HG02623 (cell line): ENCODE measurements at regions not wholly inside any gene's neighbourhood (a gene's known extent, or its start where the extent isn't known, plus 50 kb on each side); places are given as distances from the start of the nearest gene placed in this dataset.

ENCODE experiments used
- ATAC-seq: cut with Tn5 transposase; IDR thresholded peaks from one replicate; pipeline ENCODE4 v1.9.1; 2021; ENCODE audit warnings: moderate library complexity; ENCODE audit not compliant: unreplicated experiment

DNA sequence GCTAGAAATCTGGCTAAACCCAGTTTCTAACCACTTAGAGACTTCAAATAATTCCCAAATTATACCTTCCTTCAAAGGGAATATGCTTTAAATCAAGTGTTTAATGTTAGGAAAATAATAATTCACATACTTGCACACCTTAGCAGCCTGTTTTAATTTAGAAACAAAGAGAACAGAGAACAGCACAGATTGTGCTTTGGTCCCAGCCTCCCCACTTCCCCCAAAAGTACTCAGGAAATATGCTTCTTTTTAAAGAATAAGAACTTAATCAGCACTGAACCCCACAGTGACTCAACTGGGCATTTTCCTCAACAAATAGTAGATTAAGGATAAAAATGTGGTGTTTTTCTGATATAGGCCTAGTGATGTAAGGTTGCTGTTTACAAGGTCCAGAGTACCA, 295.8 kb downstream of the GBA3 start:
- no peak for ATAC-seq

DNA sequence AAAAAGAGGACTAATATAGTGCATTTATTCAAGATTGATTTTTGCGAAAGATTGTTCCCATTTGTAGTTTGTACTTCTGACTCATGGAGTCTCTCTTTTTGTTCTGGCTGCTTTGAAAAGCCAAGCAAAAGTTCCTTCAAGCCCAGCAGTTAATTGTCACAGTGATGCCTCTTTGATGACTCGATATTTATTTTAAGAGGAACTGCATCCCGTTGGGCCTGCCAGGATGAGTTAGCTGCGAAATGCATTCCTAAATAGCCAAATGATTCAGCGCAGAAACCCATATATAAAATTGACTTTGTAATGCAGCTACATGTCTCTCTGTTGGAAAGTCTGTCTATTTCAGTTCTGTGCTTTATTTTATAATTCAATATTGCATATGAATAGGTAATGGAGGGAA, 295.1 kb downstream of the GBA3 start:
- no peak for ATAC-seq

DNA sequence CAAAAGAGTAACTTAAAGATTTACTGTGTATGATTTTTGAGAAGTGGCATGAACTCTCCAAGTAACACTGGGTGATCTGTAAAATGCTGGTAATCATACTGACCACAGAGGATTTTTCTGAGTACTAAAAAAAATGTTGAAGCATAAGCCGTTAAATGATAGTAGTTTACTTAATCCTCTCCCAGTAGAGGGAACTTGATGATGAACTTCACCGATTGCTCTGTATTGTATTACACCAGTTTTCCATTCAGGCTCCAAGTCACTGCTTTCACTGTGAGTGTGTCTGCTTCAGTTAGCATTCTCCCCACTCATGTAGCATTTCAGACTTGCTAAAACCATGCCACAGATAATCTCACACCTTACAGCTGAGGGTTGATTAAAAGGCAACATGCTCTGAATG, 294.1 kb downstream of the GBA3 start:
- ATAC-seq = no peak

DNA sequence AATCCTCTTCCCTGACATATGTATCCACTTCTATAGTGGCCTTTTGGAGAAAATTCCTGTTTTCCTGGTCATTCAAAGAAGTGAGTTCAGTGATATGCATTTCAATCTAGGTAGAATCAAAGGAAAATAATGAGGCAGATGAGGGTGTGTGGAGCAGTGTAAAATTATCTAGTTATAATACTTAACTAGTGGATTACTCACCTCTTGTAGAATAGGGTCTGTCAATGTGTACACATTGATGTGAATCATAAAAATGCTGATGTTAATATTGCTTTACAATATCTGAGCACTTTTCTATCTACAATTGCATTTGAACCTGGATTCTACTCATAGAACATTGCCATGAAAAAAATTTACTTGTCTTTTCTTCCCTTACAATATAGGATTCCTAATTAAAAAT, 293.5 kb downstream of the GBA3 start:
- ATAC-seq = no peak

DNA sequence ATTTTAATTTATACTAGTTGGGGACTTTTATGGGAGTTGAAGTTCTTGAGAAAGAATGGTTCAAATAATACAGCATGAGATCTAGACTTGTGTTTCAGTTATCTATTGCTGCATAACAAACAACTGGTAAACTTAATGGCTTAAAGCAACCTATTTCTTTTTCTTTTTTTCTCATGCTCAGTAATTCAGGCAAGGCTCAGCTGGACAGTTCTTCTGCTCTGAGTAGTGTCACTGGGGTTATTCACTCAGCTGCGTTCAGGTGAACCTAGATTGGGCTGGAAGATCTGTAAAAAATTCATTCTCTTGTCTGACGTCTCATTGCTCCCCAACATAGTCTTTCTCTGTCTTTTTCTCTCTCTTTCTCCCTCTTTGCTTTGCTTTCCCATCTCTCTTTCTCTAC, 291.7 kb downstream of the GBA3 start:
- no peak for ATAC-seq

DNA sequence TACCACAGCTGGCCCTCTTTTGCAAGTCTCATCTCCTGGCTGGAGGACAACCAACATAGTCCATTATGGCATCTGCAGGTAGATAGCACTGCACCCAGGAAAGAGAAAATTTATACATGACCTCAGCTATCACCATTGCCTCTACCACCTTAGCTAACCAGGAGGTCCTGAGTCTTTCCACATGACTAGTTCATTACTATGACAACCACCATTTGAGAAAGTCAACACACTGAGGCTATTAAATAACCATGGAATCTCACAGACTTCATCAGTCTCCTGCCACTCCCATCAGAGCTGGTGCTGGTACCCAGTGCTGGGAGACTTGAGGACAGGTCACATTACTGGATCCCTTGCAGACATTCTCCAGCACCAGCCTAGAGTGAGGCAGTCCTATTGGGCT, 285.9 kb downstream of the GBA3 start:
- no peak for ATAC-seq

DNA sequence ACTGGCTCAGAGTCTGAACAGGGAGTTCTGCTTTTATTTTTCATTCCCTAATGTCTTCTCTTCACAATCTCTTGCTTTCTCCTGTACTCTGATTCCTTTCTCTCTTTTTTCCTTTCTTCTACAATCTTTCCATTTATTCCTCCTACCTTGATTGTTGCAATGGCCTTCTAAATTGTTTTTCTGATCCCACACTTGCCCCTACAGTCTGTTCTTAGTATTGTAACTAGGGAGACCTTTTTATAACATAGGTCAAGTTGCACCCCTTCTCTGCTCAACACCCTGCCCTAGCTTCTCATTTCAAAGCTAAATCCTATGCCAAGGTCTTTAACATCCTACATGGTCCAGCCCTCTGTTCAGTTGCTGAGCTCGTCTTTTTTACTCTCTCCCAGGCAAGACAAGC, 277.9 kb downstream of the GBA3 start:
- ATAC-seq = no peak

DNA sequence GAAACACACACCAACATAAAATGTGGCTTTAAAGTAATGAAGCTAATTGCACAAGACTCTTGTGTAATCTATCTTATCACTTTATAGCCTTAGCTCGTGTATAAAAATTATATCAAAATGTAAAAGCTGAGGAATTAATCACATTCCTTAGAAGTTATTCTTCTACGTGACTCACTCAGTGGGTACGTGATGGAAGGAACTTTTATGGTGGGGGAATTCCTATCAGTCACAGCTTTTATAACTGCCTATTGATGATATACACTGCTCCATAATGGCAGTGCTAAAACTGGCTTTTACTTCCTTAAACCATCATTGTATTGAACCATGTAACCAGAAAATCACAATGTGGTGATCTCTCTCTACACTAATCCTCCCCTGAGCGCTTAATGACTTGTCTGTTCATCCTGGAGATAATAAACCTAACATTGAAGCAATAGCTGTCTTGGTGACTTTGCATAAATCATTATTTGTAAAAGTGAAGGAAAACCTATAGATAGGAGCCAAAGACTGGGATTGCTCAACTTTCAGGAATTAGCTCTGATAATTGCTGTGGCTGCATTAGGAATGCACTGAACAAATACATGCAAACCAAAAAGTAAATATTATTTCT, 276.7 kb downstream of the GBA3 start:
- no peak for ATAC-seq

DNA sequence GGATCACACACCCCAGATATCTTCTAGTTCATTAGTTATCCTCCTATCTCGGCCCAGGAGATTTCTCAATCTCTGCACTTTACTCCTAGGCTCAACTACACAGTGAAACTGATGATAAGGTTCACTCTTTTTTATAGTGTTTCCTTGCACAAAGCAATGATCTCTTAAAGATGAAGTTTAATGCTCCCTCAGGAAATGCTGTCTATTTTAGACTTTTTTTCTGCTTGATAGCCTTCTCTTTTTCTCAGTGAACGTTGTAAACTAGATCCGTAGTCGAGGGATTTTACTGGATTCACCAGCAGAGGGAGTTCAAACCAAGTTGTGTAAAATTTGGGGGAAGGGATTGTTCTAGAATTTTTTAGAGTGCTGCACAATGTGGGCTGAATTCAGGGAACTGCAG, 269.6 kb downstream of the GBA3 start:
- no peak for ATAC-seq

DNA sequence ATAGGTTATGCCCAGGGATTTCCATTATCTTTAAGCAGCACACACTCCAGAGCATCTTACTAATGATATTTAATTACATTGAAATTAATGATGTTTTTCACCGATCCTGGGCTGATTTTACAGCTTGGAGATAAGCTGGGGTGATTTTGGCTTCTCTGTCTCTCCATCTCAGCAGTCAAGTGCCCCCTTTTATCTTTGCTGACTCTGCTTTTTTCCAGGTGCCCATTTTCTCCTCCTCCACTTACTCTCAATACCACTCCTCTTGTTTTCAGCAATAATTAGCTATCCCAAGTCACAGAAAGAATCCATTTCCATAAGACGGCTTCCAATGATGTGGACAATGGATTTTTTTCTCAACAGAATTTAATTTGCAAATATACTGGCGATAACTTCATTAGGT, 266.7 kb downstream of the GBA3 start:
- no peak for ATAC-seq

DNA sequence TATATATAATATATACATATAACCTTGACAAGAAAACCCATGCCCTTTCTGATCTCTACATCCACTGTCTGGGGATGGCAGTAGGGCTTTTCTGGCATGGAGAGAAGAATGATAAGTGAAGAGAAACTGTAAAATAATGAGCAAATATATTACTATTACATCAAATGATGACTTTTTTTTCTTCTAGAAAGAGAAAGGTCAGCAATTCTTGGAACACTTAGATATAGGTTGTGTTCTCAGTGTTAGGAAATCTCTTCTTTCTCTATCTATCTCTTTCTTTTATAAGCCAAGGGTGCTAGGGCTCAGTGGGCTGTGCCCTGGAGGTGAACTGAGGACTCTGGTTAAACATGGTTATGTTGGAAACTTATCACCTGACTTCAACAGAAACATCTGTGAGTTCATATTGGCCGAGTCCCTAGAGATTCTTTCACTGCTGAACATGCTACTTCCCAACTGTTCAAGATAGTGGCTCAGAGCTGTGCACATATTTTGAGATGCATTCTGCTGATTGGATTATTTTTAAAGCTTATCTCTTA, 265.1 kb downstream of the GBA3 start:
- ATAC-seq = no peak

DNA sequence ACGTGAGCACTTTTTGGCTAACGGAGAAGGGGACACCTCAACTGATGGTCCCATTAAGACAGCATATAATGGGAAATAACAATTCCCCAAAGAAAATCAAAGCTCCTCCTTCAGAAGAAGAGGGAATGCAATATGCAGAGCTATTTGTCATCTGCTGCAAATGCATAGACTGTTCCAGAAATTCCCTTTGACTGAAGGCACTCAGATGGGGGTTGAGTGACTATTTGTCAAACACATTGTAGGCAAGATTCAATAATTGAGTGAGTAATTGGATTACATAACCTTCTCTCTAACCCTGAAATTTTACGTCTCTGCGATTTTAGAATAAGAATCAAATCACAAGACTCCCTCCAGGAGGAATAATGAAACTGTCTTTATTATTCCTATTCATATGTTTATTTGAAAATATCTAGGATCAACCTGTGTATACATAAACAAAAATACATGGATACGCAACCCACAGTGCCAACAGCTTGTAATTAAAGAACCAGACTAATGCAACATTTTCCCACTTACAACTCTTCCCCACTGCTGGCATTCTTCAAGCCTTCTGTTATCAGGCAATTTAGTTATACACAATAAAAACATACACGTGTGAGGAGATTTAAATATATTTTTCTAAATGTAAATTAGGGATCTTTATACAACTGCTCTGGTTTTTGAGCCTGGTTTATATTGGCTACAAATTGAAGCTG, 256.6 kb downstream of the GBA3 start:
- ATAC-seq = no peak

DNA sequence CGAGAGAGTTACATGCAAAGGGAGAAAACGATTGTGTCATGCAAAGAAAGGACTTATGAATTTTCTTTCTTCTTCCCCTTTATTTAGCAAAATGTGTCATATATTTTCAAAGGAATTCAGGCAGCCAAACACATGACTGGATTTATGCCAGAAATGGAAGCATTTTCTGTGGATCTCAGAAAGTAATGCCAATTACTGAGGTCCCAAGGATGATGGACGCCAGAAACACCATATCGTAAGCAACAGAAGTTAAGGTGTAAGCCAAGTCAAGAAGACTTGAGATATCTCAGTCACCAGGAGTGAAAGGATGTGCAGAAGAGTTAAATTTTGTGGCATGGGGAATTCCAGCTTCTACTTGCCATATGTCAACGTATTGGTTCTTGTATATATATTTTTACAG, 255.1 kb downstream of the GBA3 start:
- ATAC-seq = no peak

DNA sequence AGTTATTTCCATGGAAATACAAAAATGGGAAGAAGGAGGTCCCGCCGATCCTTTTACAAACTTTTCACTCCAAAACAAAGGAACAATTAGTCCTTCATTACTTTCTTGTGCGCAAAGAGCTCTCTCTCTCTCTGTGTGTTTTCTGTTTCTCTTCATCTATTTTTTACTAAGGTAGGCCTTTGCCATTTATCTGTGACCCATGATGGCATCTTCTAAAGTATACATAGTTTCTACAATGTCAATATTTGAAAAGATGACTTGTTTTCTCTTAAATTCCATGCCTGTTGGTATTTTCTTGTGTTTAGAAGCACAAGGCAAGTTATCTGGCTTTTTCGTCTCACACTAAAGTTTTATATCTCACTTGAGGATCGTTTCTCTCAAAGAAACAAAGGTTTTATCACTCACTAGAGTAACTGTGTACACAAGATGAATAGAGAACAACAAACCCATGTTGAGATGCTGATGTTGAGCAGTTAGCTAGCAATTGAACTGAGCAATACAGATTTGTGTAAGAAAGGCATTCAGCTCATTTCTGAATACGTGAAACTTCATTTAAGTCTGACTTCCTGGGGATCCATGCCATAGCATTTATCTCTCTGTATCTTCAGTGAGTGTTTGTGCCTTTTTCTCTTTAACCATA, 250.3 kb downstream of the GBA3 start:
- no peak for ATAC-seq

DNA sequence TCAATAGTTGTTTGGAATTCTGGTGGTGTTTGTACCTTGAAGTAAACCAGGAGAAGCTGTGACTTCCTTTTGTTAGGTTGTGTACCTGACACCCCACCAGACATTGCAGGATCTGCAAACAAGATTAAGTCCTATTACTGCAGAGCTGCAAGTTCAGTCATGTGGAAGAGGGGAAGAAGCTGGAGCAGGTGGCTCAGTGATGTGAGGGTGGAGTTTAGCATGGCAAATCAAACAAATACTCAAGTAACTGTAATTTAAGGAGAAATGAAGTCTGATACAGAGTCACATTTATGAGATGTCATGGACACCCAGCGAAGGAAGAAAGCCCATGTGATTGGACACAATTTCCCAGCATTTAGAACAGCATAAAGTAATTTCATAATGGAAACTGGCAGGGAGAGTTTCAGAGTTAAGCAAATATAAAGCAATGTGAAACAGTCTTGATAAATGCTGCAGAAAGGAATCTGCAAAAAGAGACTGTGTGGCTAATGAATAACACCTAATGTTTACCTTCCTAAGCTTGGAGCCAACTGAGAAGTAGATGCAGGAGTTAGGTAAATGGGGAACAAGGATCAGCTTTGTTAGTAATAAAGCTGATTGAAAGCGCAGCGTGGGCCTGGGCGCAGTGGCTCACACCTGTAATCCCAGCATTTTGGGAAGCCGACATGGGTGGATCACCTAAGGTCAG, 249.1 kb downstream of the GBA3 start:
- no peak for ATAC-seq

DNA sequence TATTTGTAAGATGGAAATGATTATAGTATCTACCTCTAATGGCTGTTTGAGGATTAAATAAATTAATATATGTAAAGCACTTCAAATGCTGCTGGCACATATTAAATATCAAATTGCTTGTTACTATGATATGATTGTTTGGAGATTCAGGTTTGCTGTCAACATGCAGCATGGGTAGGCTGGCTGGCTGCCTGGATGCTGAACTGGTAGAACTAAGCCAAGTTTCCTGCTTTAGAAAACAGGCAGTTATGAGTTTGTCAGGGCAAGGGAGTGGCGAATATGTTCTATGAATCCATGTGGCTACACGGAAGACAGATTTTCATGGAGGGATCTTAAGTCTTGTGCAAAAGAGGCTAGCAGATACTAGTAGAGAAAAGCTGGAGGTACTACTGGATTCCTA, 239.6 kb downstream of the GBA3 start:
- no peak for ATAC-seq

DNA sequence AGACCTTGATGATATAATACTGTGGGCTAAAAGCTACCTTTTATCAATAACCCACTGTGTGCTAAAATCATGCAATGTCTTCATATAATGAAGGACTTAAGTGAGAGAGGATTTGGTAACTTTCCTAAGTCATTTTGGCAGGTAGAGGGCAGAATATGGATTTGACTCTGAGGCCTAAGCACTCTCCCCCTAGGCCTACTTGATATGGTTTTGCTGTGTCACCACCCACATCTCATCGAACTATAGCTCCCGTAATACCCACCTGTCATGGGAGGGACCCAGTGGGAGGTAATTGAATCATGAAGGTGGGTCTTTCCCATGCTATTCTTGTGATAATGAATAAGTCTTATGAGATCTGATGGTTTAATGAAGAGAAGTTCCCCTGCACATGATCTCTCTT, 229.7 kb downstream of the GBA3 start:
- ATAC-seq = no peak

DNA sequence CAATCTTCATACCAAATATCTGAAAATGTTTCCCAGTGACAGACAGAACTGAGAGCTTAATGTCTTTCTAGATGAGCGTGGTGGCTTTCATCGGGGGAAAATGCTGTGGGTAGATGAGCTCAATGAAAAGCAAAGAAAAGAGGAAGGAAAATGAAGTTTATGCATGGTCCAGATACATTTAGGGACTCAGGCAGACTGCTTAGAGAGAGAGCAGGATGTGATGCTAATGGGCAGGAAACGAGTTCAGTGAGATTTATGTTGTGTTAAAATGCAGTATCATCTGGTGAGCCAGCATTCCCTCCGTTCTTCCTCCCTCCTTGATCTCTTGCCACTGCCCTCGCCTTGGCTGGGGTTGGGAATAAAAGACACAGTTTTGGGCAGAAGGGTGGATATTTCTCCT, 229.2 kb downstream of the GBA3 start:
- ATAC-seq = no peak

DNA sequence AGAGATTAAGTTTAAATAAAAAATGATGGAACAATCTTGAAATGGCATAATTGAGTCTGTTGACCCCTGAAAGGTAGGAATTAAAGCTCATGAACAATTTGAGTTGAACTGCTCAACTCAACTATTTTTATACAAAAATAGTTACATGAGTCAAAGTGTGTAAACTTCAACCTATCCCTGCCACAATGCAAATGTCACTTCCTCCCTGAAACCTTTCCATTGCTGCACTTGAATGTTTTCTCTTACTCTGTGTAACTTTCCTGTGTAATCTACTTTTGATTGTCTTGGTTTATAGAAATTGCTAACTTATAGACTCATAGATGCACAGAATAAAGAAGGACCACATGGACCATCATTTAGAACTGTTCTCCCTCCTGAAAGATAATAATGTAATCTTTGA, 218.5 kb downstream of the GBA3 start:
- no peak for ATAC-seq

DNA sequence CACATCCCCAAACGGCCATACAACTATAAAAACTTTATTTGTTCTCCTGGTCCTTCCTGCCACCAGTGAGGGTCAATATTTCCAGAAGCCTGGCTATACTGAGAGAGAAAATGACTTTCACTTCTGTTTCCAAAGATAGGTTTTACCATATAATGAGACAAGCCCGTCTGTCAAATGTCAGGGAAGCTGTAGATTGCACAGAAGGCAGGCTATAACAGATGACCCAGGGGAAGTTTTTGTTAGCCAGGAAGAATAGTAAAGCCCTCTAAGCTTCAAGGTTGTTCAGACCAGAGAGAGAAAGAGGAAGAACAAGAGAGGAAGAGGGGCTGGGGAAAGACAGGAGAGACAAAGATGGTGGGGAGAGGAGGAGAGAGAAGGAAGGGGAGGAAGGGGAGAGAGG, 217.5 kb downstream of the GBA3 start:
- ATAC-seq = no peak

DNA sequence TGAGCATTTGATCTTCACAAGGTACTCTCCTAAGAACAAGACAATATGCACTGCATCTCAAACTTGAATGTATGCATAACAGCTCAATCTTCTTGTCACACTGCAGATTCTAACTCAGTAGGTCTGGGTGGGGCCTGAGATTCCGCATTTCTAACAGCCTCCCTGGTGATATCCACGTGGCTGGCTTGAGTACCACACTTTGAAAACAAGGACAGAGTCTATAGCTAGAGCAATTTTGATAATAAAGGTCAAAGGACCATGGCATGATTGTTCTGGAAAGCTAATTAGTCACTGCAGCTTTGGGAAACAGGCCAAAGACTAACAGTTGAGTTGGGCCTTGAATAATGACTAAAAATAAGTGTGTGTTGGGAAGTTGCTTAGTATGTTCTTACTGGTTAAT, 213.3 kb downstream of the GBA3 start:
- no peak for ATAC-seq

DNA sequence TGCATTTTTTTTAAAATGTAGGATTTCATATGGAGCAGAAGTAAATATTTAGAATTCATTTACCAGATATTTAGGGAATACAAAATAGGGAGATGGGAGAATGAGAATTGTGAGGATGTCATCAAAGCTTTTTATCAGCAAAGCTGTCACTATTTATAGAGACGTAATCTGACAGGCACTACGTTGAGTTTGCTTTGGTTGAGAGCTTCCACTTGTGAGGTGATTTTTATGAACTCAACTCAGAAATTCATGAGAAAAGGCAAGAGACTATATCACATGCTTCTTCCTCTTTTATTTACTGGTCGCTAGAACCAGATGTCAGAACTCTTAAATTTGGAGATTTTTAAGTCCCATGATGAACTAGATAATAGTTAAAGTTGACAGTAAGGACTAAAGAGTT, 211.2 kb downstream of the GBA3 start:
- ATAC-seq = no peak
